Neutrophil (primary cell): ENCODE measurements at regions not wholly inside any gene's neighbourhood (a gene's known extent, or its start where the extent isn't known, plus 50 kb on each side); places are given as distances from the start of the nearest gene placed in this dataset.

Source experiments
- H3K27ac ChIP-seq: fragments of 200-600 bp; sonication (generic); 2 replicates; pipeline ENCODE4 v1.5.1; 2016; ENCODE audit warnings: mild to moderate bottlenecking, moderate library complexity
- H3K27me3 ChIP-seq: fragments of 200-600 bp; sonication (generic); 2 replicates; pipeline ENCODE4 v1.6.0; 2016; ENCODE audit warnings: mild to moderate bottlenecking
- H3K36me3 ChIP-seq: fragments of 200-600 bp; sonication (generic); 2 replicates; pipeline ENCODE4 v1.5.1; 2017
- H3K4me1 ChIP-seq, 2 experiments: fragments of 200-600 bp in 1 of 2; sonication (generic) in 1 of 2; 1 replicate in 1 of 2; 2 replicates in 1 of 2; pipeline versions ENCODE4 v1.5.1 to v1.6.1; 2013 to 2016; ENCODE audit warnings: low read depth in 1 of 2, low read length in 1 of 2, mild to moderate bottlenecking in 1 of 2, moderate library complexity in 1 of 2; ENCODE audit not compliant: control insufficient read depth in 1 of 2, insufficient read depth in 1 of 2
- H3K4me3 ChIP-seq, 2 experiments: fragments of 200-600 bp in 1 of 2; sonication (generic) in 1 of 2; 1 replicate in 1 of 2; 2 replicates in 1 of 2; pipeline ENCODE4 v1.5.1; 2013 to 2016; ENCODE audit warnings: low read depth in 1 of 2, low read length in 1 of 2, mild to moderate bottlenecking in 1 of 2, moderate library complexity in 1 of 2
- H3K9me3 ChIP-seq: fragments of 200-600 bp; sonication (generic); 2 replicates; pipeline ENCODE4 v1.5.1; 2016
- TF ChIP-seq, protein P1 (sequence below): fragments of 200-600 bp; sonication (generic); IDR thresholded peaks from 2 replicates; pipeline ENCODE4 v1.5.1; 2016; ENCODE audit warnings: antibody characterized with exemption

DNA sequence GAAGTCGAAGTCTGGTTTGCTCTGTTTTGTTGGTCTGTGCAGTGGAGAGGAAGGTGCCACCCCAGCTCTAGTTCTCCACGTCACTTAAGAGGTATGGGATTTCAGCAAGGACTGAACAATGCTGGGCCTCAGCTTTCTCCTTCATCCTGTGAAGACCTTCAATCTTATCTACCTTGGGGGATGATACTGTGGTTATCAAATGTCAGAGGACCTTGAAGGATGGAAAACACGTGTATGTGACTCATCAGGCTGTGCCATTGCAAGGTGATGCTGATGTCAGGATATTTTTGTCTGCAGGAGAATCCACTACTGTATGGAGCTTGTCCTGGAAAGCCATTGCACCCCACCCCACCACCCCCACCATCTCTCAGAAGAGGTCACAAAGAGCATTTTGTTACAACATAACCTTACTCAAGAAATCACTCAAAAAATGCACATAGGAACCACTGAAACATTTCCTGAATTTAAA is 81.4 kb upstream of the UQCRFS1 start:
- no peaks in the 10 kb centered on the region for H3K36me3 ChIP-seq
- H3K9me3 ChIP-seq = no peaks in the 10 kb centered on the region
- H3K27me3 ChIP-seq = no peaks in the 10 kb centered on the region
- H3K4me1 ChIP-seq = peaks cover 4 to 30% of the 10 kb centered on the region in 2 experiments
- TF ChIP-seq, protein P1, sequence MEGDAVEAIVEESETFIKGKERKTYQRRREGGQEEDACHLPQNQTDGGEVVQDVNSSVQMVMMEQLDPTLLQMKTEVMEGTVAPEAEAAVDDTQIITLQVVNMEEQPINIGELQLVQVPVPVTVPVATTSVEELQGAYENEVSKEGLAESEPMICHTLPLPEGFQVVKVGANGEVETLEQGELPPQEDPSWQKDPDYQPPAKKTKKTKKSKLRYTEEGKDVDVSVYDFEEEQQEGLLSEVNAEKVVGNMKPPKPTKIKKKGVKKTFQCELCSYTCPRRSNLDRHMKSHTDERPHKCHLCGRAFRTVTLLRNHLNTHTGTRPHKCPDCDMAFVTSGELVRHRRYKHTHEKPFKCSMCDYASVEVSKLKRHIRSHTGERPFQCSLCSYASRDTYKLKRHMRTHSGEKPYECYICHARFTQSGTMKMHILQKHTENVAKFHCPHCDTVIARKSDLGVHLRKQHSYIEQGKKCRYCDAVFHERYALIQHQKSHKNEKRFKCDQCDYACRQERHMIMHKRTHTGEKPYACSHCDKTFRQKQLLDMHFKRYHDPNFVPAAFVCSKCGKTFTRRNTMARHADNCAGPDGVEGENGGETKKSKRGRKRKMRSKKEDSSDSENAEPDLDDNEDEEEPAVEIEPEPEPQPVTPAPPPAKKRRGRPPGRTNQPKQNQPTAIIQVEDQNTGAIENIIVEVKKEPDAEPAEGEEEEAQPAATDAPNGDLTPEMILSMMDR = no peak
- H3K27ac ChIP-seq = peak overlapping the region; percentile 47
- H3K4me3 ChIP-seq = no peak overlapping the region

DNA sequence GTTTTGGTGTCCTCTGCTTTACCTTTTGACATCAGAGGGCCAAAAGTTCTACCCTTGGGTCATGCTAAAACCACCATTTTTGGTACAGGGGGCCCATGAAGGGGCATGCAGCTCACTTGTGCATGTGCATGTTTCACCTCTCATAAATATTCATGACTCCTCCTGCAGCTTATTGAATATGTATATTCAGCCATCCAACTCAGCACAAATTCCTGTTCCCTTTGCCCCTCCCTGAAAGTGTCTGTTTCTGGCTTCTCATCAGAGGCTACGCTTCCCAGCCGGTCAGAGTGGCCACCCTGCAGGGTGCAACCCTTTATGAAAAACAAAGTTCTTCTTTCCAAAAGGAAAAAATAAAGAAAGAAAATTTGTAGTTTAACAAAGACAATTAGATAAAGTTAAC is 82.3 kb upstream of the UQCRFS1 start:
- H3K4me1 ChIP-seq = peaks cover 4 to 30% of the 10 kb centered on the region in 2 experiments
- H3K9me3 ChIP-seq = no peaks in the 10 kb centered on the region
- peak overlapping the region; percentile 47 for H3K27ac ChIP-seq
- TF ChIP-seq, protein P1 = no peak
- no peaks in the 10 kb centered on the region for H3K36me3 ChIP-seq
- no peaks in the 10 kb centered on the region for H3K27me3 ChIP-seq
- no peak overlapping the region for H3K4me3 ChIP-seq

DNA sequence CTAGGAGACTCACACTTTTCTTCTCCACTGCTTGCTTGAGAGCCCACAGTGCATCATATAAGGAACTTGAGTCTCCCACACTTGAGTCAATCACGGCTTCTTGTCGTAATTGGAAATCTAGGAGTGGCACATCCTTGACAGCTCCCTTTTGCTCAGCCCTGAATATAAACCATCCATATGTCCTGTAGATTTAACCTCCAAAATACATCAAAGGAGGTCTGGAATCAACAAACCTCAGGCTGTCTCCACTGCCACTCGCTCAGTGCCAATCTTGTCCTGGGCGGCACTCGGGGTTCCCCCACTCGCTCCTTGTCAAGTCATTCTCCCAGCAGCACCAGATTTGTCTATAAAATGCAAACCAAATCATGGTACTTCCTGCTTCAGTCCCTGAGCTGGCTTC is 84.4 kb upstream of the UQCRFS1 start:
- TF ChIP-seq, protein P1 = no peak

DNA sequence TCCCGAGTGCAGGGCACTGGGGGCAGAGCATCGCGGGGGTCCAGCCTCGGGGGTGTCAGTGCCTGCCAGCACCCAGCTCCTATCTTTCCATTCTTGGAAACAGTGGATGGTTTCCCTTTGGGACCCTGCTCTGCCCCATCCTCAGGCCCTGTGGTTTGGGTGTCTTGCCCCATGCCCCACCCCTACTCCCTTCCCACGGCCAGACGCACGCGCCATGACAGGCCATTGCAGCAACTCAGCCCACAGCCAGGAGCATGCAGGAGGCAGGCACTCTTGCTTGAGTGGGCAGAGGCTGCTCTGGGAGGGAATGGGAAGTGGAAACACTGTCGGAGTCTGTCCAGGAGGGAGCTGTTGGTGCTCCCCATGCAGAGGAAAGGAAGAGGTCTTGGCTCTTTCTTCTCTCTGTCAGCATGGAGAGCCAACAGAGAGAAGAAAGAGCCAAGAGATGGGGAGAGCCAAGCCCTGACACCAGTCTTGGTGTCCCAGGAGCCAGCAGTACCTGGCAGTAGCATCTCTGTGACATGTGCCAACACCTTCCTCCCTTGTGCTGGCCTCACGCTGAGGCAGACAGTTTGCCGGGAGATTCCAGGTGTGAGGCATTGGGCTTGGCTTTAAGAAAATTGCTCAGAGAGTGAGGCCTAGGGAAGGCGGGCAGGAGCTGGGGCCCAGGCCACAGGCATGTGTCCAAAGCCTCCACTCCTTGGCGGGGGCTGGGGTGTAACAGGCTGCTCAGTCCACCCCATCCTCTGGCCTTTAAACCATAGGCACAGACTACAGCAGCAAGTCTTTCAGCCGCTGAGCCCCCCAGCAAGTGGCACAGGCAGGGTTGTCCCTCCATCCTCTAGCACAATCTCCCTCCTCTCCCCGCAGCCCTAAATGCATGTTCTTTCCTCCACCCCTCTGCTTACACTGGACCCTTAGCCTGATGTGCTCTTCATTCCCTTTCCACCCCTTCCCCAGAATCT is 86.7 kb upstream of the UQCRFS1 start:
- peaks cover 4 to 20% of the 10 kb centered on the region in 2 experiments for H3K4me1 ChIP-seq
- no peak overlapping the region for H3K27ac ChIP-seq
- TF ChIP-seq, protein P1 = no peak
- no peaks in the 10 kb centered on the region for H3K9me3 ChIP-seq
- peaks cover 7% of the 10 kb centered on the region for H3K27me3 ChIP-seq
- H3K4me3 ChIP-seq = no peak overlapping the region
- H3K36me3 ChIP-seq = no peaks in the 10 kb centered on the region

More for the DNA sequence above, 84.4 kb upstream of the UQCRFS1 start:
- H3K9me3 ChIP-seq = no peaks in the 10 kb centered on the region
- no peaks in the 10 kb centered on the region for H3K36me3 ChIP-seq
- H3K4me1 ChIP-seq = peaks cover 4 to 30% of the 10 kb centered on the region in 2 experiments
- H3K27ac ChIP-seq = peak overlapping the region; percentile 55
- H3K27me3 ChIP-seq = no peaks in the 10 kb centered on the region
- no peak overlapping the region for H3K4me3 ChIP-seq

DNA sequence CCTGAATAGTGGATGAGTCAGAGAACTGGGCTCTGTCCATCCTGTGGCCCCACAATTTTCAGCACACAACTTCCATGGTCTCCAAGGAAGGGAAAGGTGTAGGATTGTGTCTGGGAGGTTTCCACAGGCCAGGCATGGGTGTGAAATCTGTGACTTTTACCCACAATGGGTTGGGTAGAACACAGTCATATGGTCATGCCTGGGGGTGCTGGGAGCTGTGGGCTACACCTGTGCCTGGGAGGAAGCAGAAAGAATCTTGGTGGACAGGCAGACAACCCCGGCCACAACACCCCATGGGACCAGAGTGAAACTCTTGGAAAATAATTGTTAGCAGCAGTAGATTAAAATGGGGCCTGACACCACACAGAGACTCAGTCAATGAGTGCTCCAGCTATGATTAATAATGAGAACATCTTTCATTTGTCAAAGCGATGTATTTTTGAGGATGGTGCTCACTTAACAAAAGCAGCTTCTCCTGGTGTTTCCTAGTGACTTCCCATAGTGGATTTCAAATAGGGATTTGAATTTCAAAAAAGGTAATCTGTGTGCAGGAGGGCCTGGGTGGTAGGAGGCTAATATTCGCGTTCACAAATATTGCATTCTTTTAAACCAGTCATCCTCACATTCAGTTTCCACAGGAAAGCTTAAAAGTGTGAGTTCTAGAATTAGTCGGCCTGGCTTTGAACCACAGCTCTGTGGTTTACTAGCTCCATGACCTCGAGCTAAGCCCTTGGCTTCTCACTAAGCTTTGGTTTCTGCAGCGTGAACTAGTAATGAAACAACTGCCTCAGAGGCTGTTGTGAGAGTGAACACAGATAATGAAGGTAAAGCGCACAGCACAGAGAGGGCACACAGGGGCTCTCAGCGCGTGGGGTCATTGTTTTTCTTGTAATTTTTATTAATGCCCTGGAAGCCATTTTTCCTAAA is 89.3 kb upstream of the UQCRFS1 start:
- no peaks in the 10 kb centered on the region for H3K4me1 ChIP-seq
- H3K4me3 ChIP-seq = no peak overlapping the region
- H3K27ac ChIP-seq = no peak overlapping the region
- peaks cover 17% of the 10 kb centered on the region for H3K27me3 ChIP-seq
- no peaks in the 10 kb centered on the region for H3K36me3 ChIP-seq
- H3K9me3 ChIP-seq = no peaks in the 10 kb centered on the region
- TF ChIP-seq, protein P1 = no peak
